Sigmoid colon (tissue), 6 donors: ENCODE measurements at regions not wholly inside any gene's neighbourhood (a gene's known extent, or its start where the extent isn't known, plus 50 kb on each side); places are given as distances from the start of the nearest gene placed in this dataset.

Source experiments
- DNase-seq: peaks from one replicate; pipeline ENCODE4 v3.0.0-alpha.2; 2019
- H3K27ac ChIP-seq, 4 donors: fragments of 200-600 bp; sonication (generic); one replicate each; pipeline ENCODE4 v1.5.1; 2016 to 2019; ENCODE audit warnings: mild to moderate bottlenecking in 1 of 4
- H3K27me3 ChIP-seq, 3 donors: fragments of 200-600 bp; sonication (generic); one replicate each; pipeline ENCODE4 v1.5.1; 2019; ENCODE audit warnings: mild to moderate bottlenecking in 1 of 3
- H3K36me3 ChIP-seq, 4 donors: fragments of 200-600 bp; sonication (generic); one replicate each; pipeline ENCODE4 v1.5.1; 2016 to 2019
- H3K4me1 ChIP-seq, 4 donors: fragments of 200-600 bp; sonication (generic); one replicate each; pipeline ENCODE4 v1.5.1; 2017 to 2019
- H3K4me3 ChIP-seq, 4 donors: fragments of 200-600 bp; sonication (generic); one replicate each; pipeline ENCODE4 v1.5.1; 2017 to 2019; ENCODE audit warnings: mild to moderate bottlenecking in 2 of 4, moderate library complexity in 1 of 4
- H3K9me3 ChIP-seq, 4 donors: fragments of 200-600 bp in 3 of 4; sonication (generic) in 3 of 4; one replicate each; pipeline versions ENCODE4 v1.5.1 to v1.6.1; 2013 to 2019
- EP300 ChIP-seq, 4 donors: sonication (generic); formaldehyde crosslinking; IDR thresholded peaks; one replicate each; pipeline ENCODE4 v1.6.1; 2017; ENCODE audit warnings: antibody characterized with exemption in 4 of 4
- POLR2A ChIP-seq, 2 donors: fragments of 450-650 bp; IDR thresholded peaks; one replicate each; pipeline ENCODE4 v1.6.1; 2016; ENCODE audit warnings: antibody characterized with exemption in 2 of 2, mild to moderate bottlenecking in 2 of 2, moderate library complexity in 2 of 2
- POLR2AphosphoS5 ChIP-seq, 4 donors: sonication (generic); formaldehyde crosslinking; IDR thresholded peaks; one replicate each; pipeline ENCODE4 v1.6.1; 2017; ENCODE audit warnings: antibody characterized with exemption in 4 of 4
- WGBS, 2 donors: extraction: QIAGEN DNeasy Blood & Tissue Kit; methylation state at CpG; one replicate each; pipeline ENCODE4 v1.1.7; 2013; 5-methylcytosine and 5-hydroxymethylcytosine counted together
- intact Hi-C: fragments of 100-400 bp; cut with DNase I; formaldehyde crosslinking; loops from one replicate; pipeline ENCODE4 v1.15.1; 2023
- TF ChIP-seq, protein P1 (sequence below), 4 experiments: fragments of 450-650 bp in 3 of 4; fragments of 200-600 bp in 1 of 4; IDR thresholded peaks; one replicate each; pipeline ENCODE4 v1.5.1; 2016 to 2019; ENCODE audit warnings: antibody characterized with exemption in 4 of 4, mild to moderate bottlenecking in 3 of 4, moderate library complexity in 2 of 4
- donor health status: healthy with polysubstance abuse.
- donor health status: healthy.

DNA sequence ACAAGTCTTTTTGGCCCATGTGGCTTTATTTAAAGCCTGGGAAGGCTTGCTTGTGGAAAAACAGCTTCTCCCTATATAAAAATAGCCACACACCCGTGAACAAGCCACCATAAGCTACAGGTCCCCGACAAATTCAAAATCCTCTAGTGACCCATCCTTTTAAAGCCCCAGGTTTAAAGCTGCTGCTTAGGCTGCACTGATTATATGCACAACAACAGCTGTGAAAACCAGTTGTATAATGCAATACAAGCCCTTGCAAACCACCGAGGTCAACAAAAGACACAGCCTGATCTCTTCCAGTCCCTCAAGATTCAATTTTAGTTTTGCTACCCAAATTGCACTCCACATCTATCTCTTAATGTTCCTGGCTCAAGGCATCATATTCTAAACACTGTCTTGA lies 186.0 kb upstream of the WDFY3 start:
- Histone ChIP-seq H3K4me1 (peaks cover 0 to 3% (median 0%) of the 10 kb centered on the region in 4 donors), H3K36me3 (no peaks in the 10 kb centered on the region), H3K4me3 (no peak overlapping the region), H3K9me3 (no peaks in the 10 kb centered on the region), H3K27me3 (no peaks in the 10 kb centered on the region), H3K27ac (no peak overlapping the region)
- TF ChIP-seq EP300 (IDR thresholded peaks at IDR 0.05) (no peak), POLR2A (IDR thresholded peaks at IDR 0.05) (no peak), POLR2AphosphoS5 (IDR thresholded peaks at IDR 0.05) (no peak)
- TF ChIP-seq, protein P1, sequence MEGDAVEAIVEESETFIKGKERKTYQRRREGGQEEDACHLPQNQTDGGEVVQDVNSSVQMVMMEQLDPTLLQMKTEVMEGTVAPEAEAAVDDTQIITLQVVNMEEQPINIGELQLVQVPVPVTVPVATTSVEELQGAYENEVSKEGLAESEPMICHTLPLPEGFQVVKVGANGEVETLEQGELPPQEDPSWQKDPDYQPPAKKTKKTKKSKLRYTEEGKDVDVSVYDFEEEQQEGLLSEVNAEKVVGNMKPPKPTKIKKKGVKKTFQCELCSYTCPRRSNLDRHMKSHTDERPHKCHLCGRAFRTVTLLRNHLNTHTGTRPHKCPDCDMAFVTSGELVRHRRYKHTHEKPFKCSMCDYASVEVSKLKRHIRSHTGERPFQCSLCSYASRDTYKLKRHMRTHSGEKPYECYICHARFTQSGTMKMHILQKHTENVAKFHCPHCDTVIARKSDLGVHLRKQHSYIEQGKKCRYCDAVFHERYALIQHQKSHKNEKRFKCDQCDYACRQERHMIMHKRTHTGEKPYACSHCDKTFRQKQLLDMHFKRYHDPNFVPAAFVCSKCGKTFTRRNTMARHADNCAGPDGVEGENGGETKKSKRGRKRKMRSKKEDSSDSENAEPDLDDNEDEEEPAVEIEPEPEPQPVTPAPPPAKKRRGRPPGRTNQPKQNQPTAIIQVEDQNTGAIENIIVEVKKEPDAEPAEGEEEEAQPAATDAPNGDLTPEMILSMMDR (IDR thresholded peaks at IDR 0.05): no peak
- 74 to 78% methylated on average over 3 of the region's 3 CpGs for WGBS, 2 donors
- DNase-seq: no peak
- intact Hi-C loops: no loop called here

DNA sequence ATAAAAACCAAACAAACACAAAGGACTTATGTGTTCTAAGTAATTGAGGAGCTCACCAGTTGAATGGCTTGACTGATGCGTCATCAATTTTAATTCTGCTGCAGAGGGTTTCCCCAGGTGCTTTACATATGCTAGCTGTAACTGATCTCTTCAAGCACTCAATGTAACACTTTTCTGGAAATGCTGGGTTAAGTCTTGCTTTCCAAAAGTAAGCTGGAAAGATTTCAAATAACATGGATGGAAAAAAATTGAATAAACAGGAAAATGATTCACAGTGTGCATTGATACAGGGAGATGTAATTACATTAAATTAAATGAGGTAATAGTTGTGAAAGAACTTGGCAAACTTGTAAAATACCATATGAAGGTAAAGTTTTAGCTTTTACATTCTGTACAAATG lies 186.7 kb upstream of the WDFY3 start:
- H3K36me3 ChIP-seq: no peaks in the 10 kb centered on the region
- H3K27ac ChIP-seq: no peak overlapping the region
- DNase-seq: no peak
- WGBS, 2 donors: 51 to 89% methylated on average over 1 of the region's 1 CpG
- H3K4me1 ChIP-seq: no peaks in the 10 kb centered on the region
- no peak for TF ChIP-seq POLR2A (IDR thresholded peaks at IDR 0.05)
- TF ChIP-seq, protein P1 (IDR thresholded peaks at IDR 0.05): no peak
- TF ChIP-seq EP300 (IDR thresholded peaks at IDR 0.05): no peak
- TF ChIP-seq POLR2AphosphoS5 (IDR thresholded peaks at IDR 0.05): no peak
- intact Hi-C loops: no loop called here
- H3K4me3 ChIP-seq: no peak overlapping the region
- H3K27me3 ChIP-seq: no peaks in the 10 kb centered on the region
- H3K9me3 ChIP-seq: no peaks in the 10 kb centered on the region

DNA sequence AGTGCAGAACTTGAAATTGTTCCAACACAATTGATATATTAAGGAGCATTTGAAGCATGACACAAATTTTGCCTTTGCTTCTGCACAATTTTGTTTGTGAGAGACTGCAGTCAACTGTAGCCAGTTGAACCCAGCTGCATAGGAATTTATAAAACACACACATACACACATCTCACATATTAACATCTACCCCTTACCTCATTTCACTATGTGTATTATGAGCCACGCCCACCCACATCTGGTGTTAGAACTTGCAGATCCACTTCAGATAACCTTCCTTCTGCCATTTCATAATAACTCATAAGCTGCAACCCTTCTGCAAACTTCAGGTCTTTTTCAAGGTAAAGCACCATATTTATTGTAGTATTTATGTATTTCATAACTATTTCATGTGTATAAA lies 188.1 kb upstream of the WDFY3 start:
- H3K9me3 ChIP-seq: no peaks in the 10 kb centered on the region
- no peaks in the 10 kb centered on the region for H3K36me3 ChIP-seq
- TF ChIP-seq POLR2AphosphoS5 (IDR thresholded peaks at IDR 0.05): no peak
- TF ChIP-seq, protein P1 (IDR thresholded peaks at IDR 0.05): no peak
- no peaks in the 10 kb centered on the region for H3K4me1 ChIP-seq
- intact Hi-C loops: no loop called here
- no peak for DNase-seq
- 62 to 85% methylated on average over 1 of the region's 1 CpG for WGBS, 2 donors
- H3K4me3 ChIP-seq: no peak overlapping the region
- H3K27me3 ChIP-seq: no peaks in the 10 kb centered on the region
- H3K27ac ChIP-seq: no peak overlapping the region

DNA sequence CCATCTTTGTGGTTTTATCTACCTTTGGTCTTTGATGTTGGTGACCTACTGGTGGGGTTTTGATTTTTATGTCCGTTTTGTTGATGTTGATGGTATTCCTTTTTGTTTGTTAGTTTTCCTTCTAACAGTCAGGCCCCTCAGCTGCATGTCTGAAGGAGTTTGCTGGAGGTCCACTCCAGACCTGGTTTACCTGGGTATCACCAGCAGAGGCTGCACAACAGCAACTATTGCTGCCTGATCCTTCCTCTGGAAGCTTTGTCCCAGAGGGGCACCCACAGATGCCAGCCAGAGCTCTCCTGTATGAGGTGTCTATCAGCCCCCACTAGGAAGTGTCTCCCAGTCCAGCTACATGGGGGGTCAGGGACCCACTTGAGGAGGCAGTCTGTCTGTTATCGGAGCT lies 199.3 kb upstream of the WDFY3 start:
- intact Hi-C loops: no loop called here
- H3K4me3 ChIP-seq: no peak overlapping the region
- H3K9me3 ChIP-seq: peaks cover 0 to 6% (median 2%) of the 10 kb centered on the region in 4 donors
- H3K36me3 ChIP-seq: no peaks in the 10 kb centered on the region
- no peak for DNase-seq
- H3K4me1 ChIP-seq: no peaks in the 10 kb centered on the region
- no peaks in the 10 kb centered on the region for H3K27me3 ChIP-seq
- no peak overlapping the region for H3K27ac ChIP-seq
- 88 to 89% methylated on average over 2 of the region's 2 CpGs for WGBS, 2 donors
- TF ChIP-seq POLR2AphosphoS5 (IDR thresholded peaks at IDR 0.05) (no peak), POLR2A (IDR thresholded peaks at IDR 0.05) (no peak), EP300 (IDR thresholded peaks at IDR 0.05) (no peak)
- TF ChIP-seq, protein P1 (IDR thresholded peaks at IDR 0.05): no peak

DNA sequence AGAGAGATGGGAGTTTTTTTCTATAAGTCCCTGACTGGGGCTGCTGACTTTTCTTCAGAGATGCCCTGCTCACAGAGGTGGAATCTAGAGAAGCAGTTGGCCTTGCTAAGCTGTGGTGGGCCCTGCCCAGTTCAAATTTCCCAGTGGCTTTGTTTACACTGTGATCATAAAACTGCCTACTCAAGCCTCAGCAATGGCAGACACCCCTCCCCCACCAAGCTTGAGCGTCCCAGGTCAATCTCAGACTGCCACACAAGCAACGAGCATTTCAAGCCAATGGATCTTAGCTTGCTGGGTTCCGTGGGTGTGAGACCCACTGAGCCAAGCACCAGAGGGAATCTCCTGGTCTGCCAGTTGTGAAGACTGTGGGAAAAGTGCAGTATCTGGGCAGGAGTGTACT lies 199.8 kb upstream of the WDFY3 start:
- Histone ChIP-seq H3K27ac (no peak overlapping the region), H3K27me3 (no peaks in the 10 kb centered on the region), H3K9me3 (peaks cover 0 to 6% (median 2%) of the 10 kb centered on the region in 4 donors), H3K4me3 (no peak overlapping the region), H3K36me3 (no peaks in the 10 kb centered on the region), H3K4me1 (no peaks in the 10 kb centered on the region)
- WGBS, 2 donors: 18 to 58% methylated on average over 3 of the region's 3 CpGs
- TF ChIP-seq POLR2A (IDR thresholded peaks at IDR 0.05): no peak
- TF ChIP-seq, protein P1 (IDR thresholded peaks at IDR 0.05): no peak
- TF ChIP-seq POLR2AphosphoS5 (IDR thresholded peaks at IDR 0.05): no peak
- intact Hi-C loops: no loop called here
- no peak for DNase-seq
